Liver (tissue), 8 donors: ENCODE measurements at regions not wholly inside any gene's neighbourhood (a gene's known extent, or its start where the extent isn't known, plus 50 kb on each side); places are given as distances from the start of the nearest gene placed in this dataset.

Experiments used
- DNase-seq: peaks from one replicate; pipeline ENCODE4 v3.0.0-alpha.2; 2017; ENCODE audit warnings: low spot score
- H3K27ac ChIP-seq, 2 donors: one replicate each; pipeline ENCODE4 v1.7.0; 2013; ENCODE audit warnings: inconsistent platforms in 2 of 2, low read length in 2 of 2, control low read depth in 1 of 2, low read depth in 1 of 2, mild to moderate bottlenecking in 1 of 2
- H3K27me3 ChIP-seq, 4 donors: one replicate each; pipeline versions ENCODE4 v1.6.1 to v1.7.0; 2013; ENCODE audit warnings: low read length in 3 of 4, inconsistent platforms in 1 of 4, mild to moderate bottlenecking in 1 of 4, moderate library complexity in 1 of 4; ENCODE audit not compliant: control insufficient read depth in 4 of 4, insufficient read depth in 4 of 4
- H3K36me3 ChIP-seq, 4 donors: one replicate each; pipeline versions ENCODE4 v1.6.1 to v1.7.0; 2013; ENCODE audit warnings: low read length in 3 of 4, mild to moderate bottlenecking in 3 of 4, low read depth in 1 of 4, moderate library complexity in 1 of 4; ENCODE audit not compliant: control insufficient read depth in 4 of 4, insufficient read depth in 3 of 4
- H3K4me1 ChIP-seq, 4 donors: one replicate each; pipeline versions ENCODE4 v1.6.1 to v1.7.0; 2013; ENCODE audit warnings: low read length in 3 of 4, mild to moderate bottlenecking in 3 of 4, moderate library complexity in 1 of 4; ENCODE audit not compliant: control insufficient read depth in 4 of 4, insufficient read depth in 4 of 4
- H3K4me3 ChIP-seq, 3 donors: one replicate each; pipeline versions ENCODE4 v1.6.1 to v1.7.0; 2013; ENCODE audit warnings: low read length in 3 of 3, control low read depth in 1 of 3, low read depth in 1 of 3, mild to moderate bottlenecking in 1 of 3
- H3K9ac ChIP-seq, 2 donors: one replicate each; pipeline ENCODE4 v1.7.0; 2013; ENCODE audit warnings: low read length in 2 of 2, mild to moderate bottlenecking in 2 of 2, moderate library complexity in 2 of 2, control low read depth in 1 of 2, low read depth in 1 of 2
- H3K9me3 ChIP-seq, 4 donors: one replicate each; pipeline versions ENCODE4 v1.6.1 to v1.7.0; 2013; ENCODE audit warnings: low read length in 3 of 4; ENCODE audit not compliant: control insufficient read depth in 4 of 4
- EGR1 ChIP-seq, 2 donors: IDR thresholded peaks; 2 replicates each; pipeline ENCODE4 v1.6.1; 2016 to 2018; ENCODE audit warnings: antibody characterized with exemption in 2 of 2, low read depth in 2 of 2
- FOXA1 ChIP-seq: IDR thresholded peaks from 2 replicates; pipeline ENCODE4 v1.6.1; 2016; ENCODE audit warnings: antibody characterized with exemption
- FOXA2 ChIP-seq: IDR thresholded peaks from 2 replicates; pipeline ENCODE4 v1.6.1; 2016; ENCODE audit warnings: antibody characterized with exemption
- GABPA ChIP-seq, 2 donors: IDR thresholded peaks in 1 of 2; conservative IDR thresholded peaks in 1 of 2; 2 replicates each; pipeline ENCODE4 v1.6.1; 2016; ENCODE audit warnings: antibody characterized with exemption in 2 of 2, mild to moderate bottlenecking in 1 of 2, moderate library complexity in 1 of 2
- HNF4G ChIP-seq: IDR thresholded peaks from 2 replicates; pipeline ENCODE4 v1.6.1; 2016; ENCODE audit warnings: antibody characterized with exemption
- JUND ChIP-seq, 2 donors: IDR thresholded peaks; 2 replicates each; pipeline ENCODE4 v1.6.1; 2016; ENCODE audit warnings: antibody characterized with exemption in 2 of 2
- NR2F2 ChIP-seq: IDR thresholded peaks from 2 replicates; pipeline ENCODE4 v1.6.1; 2016; ENCODE audit warnings: antibody characterized with exemption
- RXRA ChIP-seq, 2 donors: IDR thresholded peaks; 2 replicates each; pipeline ENCODE4 v1.6.1; 2017 to 2018; ENCODE audit warnings: antibody characterized with exemption in 2 of 2, mild to moderate bottlenecking in 1 of 2
- YY1 ChIP-seq: IDR thresholded peaks from 2 replicates; pipeline ENCODE4 v1.6.1; 2016; ENCODE audit warnings: antibody characterized with exemption, mild to moderate bottlenecking
- WGBS: extraction: QIAGEN DNeasy Blood & Tissue Kit; methylation state at CpG from one replicate; pipeline ENCODE4 v1.1.7; 2013; 5-methylcytosine and 5-hydroxymethylcytosine counted together
- TF ChIP-seq, protein P1 (sequence below): fragments of 150-350 bp; IDR thresholded peaks from 2 replicates; pipeline ENCODE4 v1.5.1; 2017; ENCODE audit warnings: improper control_type of control experiment, low read depth, low read length; ENCODE audit not compliant: missing input control
- TF ChIP-seq, protein P2 (sequence below): IDR thresholded peaks from 2 replicates; pipeline ENCODE4 v1.6.1; 2016; ENCODE audit warnings: antibody characterized with exemption
- TF ChIP-seq, protein P3 (sequence below): IDR thresholded peaks from 2 replicates; pipeline ENCODE4 v1.6.1; 2016; ENCODE audit warnings: antibody characterized with exemption, mild to moderate bottlenecking
- TF ChIP-seq, protein P4 (sequence below): IDR thresholded peaks from 2 replicates; pipeline ENCODE4 v1.6.1; 2016; ENCODE audit warnings: antibody characterized with exemption
- TF ChIP-seq, protein P5 (sequence below): IDR thresholded peaks from 2 replicates; pipeline ENCODE4 v1.6.1; 2016; ENCODE audit warnings: antibody characterized with exemption
- donor health status: healthy.
- donor health status: healthy.
- donor health status: healthy.
- donor health status: healthy.
- donor health status: healthy.

DNA sequence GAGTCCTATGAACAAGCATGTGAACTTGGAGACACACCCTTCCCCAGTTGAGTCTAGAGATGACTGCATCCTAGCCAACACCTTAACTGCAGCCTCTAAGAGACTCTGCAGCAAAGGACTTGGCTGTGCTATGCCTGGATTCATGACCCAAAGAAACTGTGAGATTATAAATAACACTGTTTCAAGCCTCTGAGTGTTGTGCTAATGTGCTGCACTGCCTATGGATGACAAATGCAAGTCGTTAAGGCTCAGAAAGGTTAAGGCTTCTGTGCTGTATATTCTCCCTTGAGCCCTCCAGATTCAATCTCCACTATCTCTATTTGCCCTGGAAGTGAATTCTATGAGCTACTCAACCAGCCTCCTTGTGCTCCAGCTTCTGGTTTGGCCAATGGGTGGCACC, 116.5 kb upstream of the CBLN4 start:
- WGBS = 70% methylated on average over 1 of the region's 1 CpG
- Histone ChIP-seq H3K36me3 (no peaks in the 10 kb centered on the region), H3K9ac (no peak overlapping the region), H3K27ac (no peak overlapping the region), H3K27me3 (no peaks in the 10 kb centered on the region), H3K9me3 (no peaks in the 10 kb centered on the region), H3K4me1 (no peaks in the 10 kb centered on the region), H3K4me3 (no peak overlapping the region)
- TF ChIP-seq JUND (IDR thresholded peaks at IDR 0.05) (no peak), FOXA1 (no peak), FOXA2 (no peak), EGR1 (IDR thresholded peaks at IDR 0.05; ENCODE audit: low read depth in 2 of 2) (no peak)
- TF ChIP-seq, protein P1, sequence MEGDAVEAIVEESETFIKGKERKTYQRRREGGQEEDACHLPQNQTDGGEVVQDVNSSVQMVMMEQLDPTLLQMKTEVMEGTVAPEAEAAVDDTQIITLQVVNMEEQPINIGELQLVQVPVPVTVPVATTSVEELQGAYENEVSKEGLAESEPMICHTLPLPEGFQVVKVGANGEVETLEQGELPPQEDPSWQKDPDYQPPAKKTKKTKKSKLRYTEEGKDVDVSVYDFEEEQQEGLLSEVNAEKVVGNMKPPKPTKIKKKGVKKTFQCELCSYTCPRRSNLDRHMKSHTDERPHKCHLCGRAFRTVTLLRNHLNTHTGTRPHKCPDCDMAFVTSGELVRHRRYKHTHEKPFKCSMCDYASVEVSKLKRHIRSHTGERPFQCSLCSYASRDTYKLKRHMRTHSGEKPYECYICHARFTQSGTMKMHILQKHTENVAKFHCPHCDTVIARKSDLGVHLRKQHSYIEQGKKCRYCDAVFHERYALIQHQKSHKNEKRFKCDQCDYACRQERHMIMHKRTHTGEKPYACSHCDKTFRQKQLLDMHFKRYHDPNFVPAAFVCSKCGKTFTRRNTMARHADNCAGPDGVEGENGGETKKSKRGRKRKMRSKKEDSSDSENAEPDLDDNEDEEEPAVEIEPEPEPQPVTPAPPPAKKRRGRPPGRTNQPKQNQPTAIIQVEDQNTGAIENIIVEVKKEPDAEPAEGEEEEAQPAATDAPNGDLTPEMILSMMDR = no peak
- TF ChIP-seq, protein P2, sequence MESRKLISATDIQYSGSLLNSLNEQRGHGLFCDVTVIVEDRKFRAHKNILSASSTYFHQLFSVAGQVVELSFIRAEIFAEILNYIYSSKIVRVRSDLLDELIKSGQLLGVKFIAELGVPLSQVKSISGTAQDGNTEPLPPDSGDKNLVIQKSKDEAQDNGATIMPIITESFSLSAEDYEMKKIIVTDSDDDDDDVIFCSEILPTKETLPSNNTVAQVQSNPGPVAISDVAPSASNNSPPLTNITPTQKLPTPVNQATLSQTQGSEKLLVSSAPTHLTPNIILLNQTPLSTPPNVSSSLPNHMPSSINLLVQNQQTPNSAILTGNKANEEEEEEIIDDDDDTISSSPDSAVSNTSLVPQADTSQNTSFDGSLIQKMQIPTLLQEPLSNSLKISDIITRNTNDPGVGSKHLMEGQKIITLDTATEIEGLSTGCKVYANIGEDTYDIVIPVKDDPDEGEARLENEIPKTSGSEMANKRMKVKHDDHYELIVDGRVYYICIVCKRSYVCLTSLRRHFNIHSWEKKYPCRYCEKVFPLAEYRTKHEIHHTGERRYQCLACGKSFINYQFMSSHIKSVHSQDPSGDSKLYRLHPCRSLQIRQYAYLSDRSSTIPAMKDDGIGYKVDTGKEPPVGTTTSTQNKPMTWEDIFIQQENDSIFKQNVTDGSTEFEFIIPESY = no peak
- TF ChIP-seq, protein P3, sequence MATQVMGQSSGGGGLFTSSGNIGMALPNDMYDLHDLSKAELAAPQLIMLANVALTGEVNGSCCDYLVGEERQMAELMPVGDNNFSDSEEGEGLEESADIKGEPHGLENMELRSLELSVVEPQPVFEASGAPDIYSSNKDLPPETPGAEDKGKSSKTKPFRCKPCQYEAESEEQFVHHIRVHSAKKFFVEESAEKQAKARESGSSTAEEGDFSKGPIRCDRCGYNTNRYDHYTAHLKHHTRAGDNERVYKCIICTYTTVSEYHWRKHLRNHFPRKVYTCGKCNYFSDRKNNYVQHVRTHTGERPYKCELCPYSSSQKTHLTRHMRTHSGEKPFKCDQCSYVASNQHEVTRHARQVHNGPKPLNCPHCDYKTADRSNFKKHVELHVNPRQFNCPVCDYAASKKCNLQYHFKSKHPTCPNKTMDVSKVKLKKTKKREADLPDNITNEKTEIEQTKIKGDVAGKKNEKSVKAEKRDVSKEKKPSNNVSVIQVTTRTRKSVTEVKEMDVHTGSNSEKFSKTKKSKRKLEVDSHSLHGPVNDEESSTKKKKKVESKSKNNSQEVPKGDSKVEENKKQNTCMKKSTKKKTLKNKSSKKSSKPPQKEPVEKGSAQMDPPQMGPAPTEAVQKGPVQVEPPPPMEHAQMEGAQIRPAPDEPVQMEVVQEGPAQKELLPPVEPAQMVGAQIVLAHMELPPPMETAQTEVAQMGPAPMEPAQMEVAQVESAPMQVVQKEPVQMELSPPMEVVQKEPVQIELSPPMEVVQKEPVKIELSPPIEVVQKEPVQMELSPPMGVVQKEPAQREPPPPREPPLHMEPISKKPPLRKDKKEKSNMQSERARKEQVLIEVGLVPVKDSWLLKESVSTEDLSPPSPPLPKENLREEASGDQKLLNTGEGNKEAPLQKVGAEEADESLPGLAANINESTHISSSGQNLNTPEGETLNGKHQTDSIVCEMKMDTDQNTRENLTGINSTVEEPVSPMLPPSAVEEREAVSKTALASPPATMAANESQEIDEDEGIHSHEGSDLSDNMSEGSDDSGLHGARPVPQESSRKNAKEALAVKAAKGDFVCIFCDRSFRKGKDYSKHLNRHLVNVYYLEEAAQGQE = no peak
- no peak for DNase-seq

DNA sequence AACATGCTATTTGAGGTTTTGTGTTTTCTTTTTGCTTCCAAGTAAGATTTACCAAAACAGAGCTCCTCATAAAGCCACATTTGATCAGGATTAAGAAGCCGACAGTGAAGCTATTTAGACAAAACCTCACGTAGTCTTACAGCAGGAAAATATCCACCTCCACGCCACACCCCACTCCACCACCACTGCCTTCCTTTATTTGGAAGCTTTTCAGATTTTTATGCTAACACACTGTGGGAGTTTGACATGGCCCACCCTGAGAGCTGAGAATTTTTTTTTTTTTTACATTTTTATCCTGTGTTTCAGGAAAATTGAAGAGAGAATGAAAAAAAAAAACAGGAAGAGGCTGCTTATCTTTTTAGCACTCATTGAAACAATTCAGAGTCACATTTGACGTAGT, 104.8 kb upstream of the MC3R start:
- DNase-seq = no peak
- H3K36me3 ChIP-seq = no peaks in the 10 kb centered on the region
- no peaks in the 10 kb centered on the region for H3K4me1 ChIP-seq
- TF ChIP-seq EGR1 (IDR thresholded peaks at IDR 0.05; ENCODE audit: low read depth in 2 of 2) (no peak), HNF4G (no peak), NR2F2 (no peak), YY1 (no peak), GABPA (IDR thresholded peaks at IDR 0.05 in 1 of 2, conservative IDR thresholded peaks at IDR 0.05 in 1 of 2) (no peak), JUND (IDR thresholded peaks at IDR 0.05) (no peak), RXRA (IDR thresholded peaks at IDR 0.05) (no peak)
- TF ChIP-seq, protein P4, sequence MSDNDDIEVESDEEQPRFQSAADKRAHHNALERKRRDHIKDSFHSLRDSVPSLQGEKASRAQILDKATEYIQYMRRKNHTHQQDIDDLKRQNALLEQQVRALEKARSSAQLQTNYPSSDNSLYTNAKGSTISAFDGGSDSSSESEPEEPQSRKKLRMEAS = no peak
- TF ChIP-seq, protein P5, sequence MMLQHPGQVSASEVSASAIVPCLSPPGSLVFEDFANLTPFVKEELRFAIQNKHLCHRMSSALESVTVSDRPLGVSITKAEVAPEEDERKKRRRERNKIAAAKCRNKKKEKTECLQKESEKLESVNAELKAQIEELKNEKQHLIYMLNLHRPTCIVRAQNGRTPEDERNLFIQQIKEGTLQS = no peak
- peaks cover 11 to 19% (median 14%) of the 10 kb centered on the region in 4 donors for H3K9me3 ChIP-seq
- no peak overlapping the region for H3K27ac ChIP-seq
- 64% methylated on average over 4 of the region's 4 CpGs for WGBS
- H3K9ac ChIP-seq = no peak overlapping the region
- no peak overlapping the region for H3K4me3 ChIP-seq
- no peaks in the 10 kb centered on the region for H3K27me3 ChIP-seq
